H9 (cell line): ENCODE measurements at regions not wholly inside any gene's neighbourhood (a gene's known extent, or its start where the extent isn't known, plus 50 kb on each side); places are given as distances from the start of the nearest gene placed in this dataset.

ENCODE experiments used
- DNase-seq: peaks from one replicate; pipeline ENCODE4 v3.0.0-alpha.2; 2017
- H2AFZ ChIP-seq: one replicate; pipeline ENCODE4 v1.6.1; 2013; ENCODE audit warnings: mild to moderate bottlenecking, low read length, control low read depth, moderate library complexity
- H2AK5ac ChIP-seq: 2 replicates; pipeline ENCODE4 v1.6.1; 2013; ENCODE audit warnings: low read length, control low read depth, mixed read lengths; ENCODE audit not compliant: insufficient read length
- H2BK120ac ChIP-seq: one replicate; pipeline ENCODE4 v1.6.1; 2013; ENCODE audit warnings: low read depth, mild to moderate bottlenecking, low read length, control low read depth, inconsistent platforms; ENCODE audit not compliant: poor library complexity, severe bottlenecking
- H2BK12ac ChIP-seq: 2 replicates; pipeline ENCODE4 v1.6.1; 2013; ENCODE audit warnings: low read length, control low read depth, mixed read lengths, low read depth; ENCODE audit not compliant: insufficient read length
- H2BK15ac ChIP-seq: 2 replicates; pipeline ENCODE4 v1.6.1; 2013; ENCODE audit warnings: low read depth, low read length, control low read depth
- H2BK20ac ChIP-seq: one replicate; pipeline ENCODE4 v1.6.1; 2013; ENCODE audit warnings: low read depth, mild to moderate bottlenecking, low read length, control low read depth, inconsistent platforms; ENCODE audit not compliant: poor library complexity, severe bottlenecking
- H2BK5ac ChIP-seq: 2 replicates; pipeline ENCODE4 v1.6.1; 2013; ENCODE audit warnings: low read length, control low read depth, mixed read lengths; ENCODE audit not compliant: insufficient read length
- H3K14ac ChIP-seq: 2 replicates; pipeline ENCODE4 v1.6.1; 2013; ENCODE audit warnings: low read length, control low read depth; ENCODE audit not compliant: insufficient read depth
- H3K18ac ChIP-seq: 2 replicates; pipeline ENCODE4 v1.6.1; 2013; ENCODE audit warnings: low read depth, mild to moderate bottlenecking, mixed read lengths, low read length, control low read depth; ENCODE audit not compliant: insufficient read length
- H3K23ac ChIP-seq: 2 replicates; pipeline ENCODE4 v1.6.1; 2013; ENCODE audit warnings: low read length, control low read depth, mixed read lengths, low read depth; ENCODE audit not compliant: insufficient read length
- H3K23me2 ChIP-seq: 2 replicates; pipeline ENCODE4 v1.6.1; 2013; ENCODE audit warnings: low read depth, mild to moderate bottlenecking, mixed read lengths, low read length, control low read depth; ENCODE audit not compliant: insufficient read length, poor library complexity, severe bottlenecking
- H3K27ac ChIP-seq: 2 replicates; pipeline ENCODE4 v1.5.1; 2013; ENCODE audit warnings: low read length, control low read depth, mixed read lengths, low read depth; ENCODE audit not compliant: insufficient read length
- H3K27me3 ChIP-seq: 2 replicates; pipeline ENCODE4 v1.6.1; 2013; ENCODE audit warnings: low read length, control low read depth, inconsistent platforms; ENCODE audit not compliant: insufficient read depth
- H3K4ac ChIP-seq: 2 replicates; pipeline ENCODE4 v1.6.1; 2013; ENCODE audit warnings: low read depth, mild to moderate bottlenecking, control low read depth, inconsistent platforms, low read length, moderate library complexity
- H3K4me1 ChIP-seq: 2 replicates; pipeline ENCODE4 v1.6.1; 2013; ENCODE audit warnings: low read length, control low read depth, inconsistent platforms; ENCODE audit not compliant: insufficient read depth
- H3K4me2 ChIP-seq: 2 replicates; pipeline ENCODE4 v1.6.1; 2013; ENCODE audit warnings: low read length, control low read depth, mixed read lengths; ENCODE audit not compliant: insufficient read length, insufficient read depth
- H3K56ac ChIP-seq: 2 replicates; pipeline ENCODE4 v1.6.1; 2013; ENCODE audit warnings: low read depth, mild to moderate bottlenecking, mixed read lengths, low read length, control low read depth; ENCODE audit not compliant: insufficient read length
- H3K79me1 ChIP-seq: 2 replicates; pipeline ENCODE4 v1.6.1; 2013; ENCODE audit warnings: low read depth, mild to moderate bottlenecking, moderate library complexity, low read length, control low read depth, inconsistent platforms; ENCODE audit not compliant: insufficient read depth, poor library complexity, severe bottlenecking
- H3K79me2 ChIP-seq: 2 replicates; pipeline ENCODE4 v1.6.1; 2013; ENCODE audit warnings: low read length, control low read depth, inconsistent platforms; ENCODE audit not compliant: insufficient read depth
- H3K9ac ChIP-seq: 2 replicates; pipeline ENCODE4 v1.6.1; 2013; ENCODE audit warnings: low read length, control low read depth, mixed read lengths; ENCODE audit not compliant: insufficient read length; ENCODE audit errors: extremely low read depth
- H3K9me3 ChIP-seq: one replicate; pipeline ENCODE4 v1.6.1; 2013; ENCODE audit warnings: low read depth, low read length, inconsistent platforms; ENCODE audit not compliant: control insufficient read depth
- H3T11ph ChIP-seq: one replicate; pipeline ENCODE4 v1.6.1; 2013; ENCODE audit warnings: mild to moderate bottlenecking, low read length, control low read depth, inconsistent platforms
- H4K20me1 ChIP-seq: one replicate; pipeline ENCODE4 v1.6.1; 2013; ENCODE audit not compliant: control insufficient read depth, insufficient read length, insufficient read depth
- H4K5ac ChIP-seq: 2 replicates; pipeline ENCODE4 v1.6.1; 2013; ENCODE audit warnings: low read depth, mild to moderate bottlenecking, mixed read lengths, low read length, control low read depth; ENCODE audit not compliant: insufficient read length
- H4K8ac ChIP-seq: replicated peaks from 2 replicates; pipeline ENCODE4 v1.6.1; 2013; ENCODE audit warnings: low read length, control low read depth, mixed read lengths, low read depth; ENCODE audit not compliant: insufficient read length
- H4K91ac ChIP-seq: 2 replicates; pipeline ENCODE4 v1.6.1; 2013; ENCODE audit warnings: low read depth, mild to moderate bottlenecking, moderate library complexity, mixed read lengths, low read length, control low read depth; ENCODE audit not compliant: insufficient read length
- H3K27ac Mint-ChIP-seq, 3 experiments: 2 replicates in 2 of 3; 3 replicates in 1 of 3; pipeline ENCODE4 v1.8.0; 2020 to 2021; ENCODE audit warnings: mixed read lengths in 3 of 3, mild to moderate bottlenecking in 1 of 3, moderate library complexity in 1 of 3
- H3K27me3 Mint-ChIP-seq: 2 replicates; pipeline ENCODE4 v1.8.0; 2021; ENCODE audit warnings: low read depth, mild to moderate bottlenecking, moderate library complexity, mixed read lengths
- H3K36me3 Mint-ChIP-seq, 3 experiments: 2 replicates in 2 of 3; 3 replicates in 1 of 3; pipeline ENCODE4 v1.8.0; 2020 to 2021; ENCODE audit warnings: low read depth in 3 of 3, mixed read lengths in 3 of 3; ENCODE audit not compliant: insufficient read depth in 1 of 3
- H3K4me1 Mint-ChIP-seq, 2 experiments: 2 replicates each; pipeline ENCODE4 v1.8.0; 2020; ENCODE audit warnings: mixed read lengths in 2 of 2
- H3K4me3 Mint-ChIP-seq, 2 experiments: 2 replicates in 1 of 2; 3 replicates in 1 of 2; pipeline ENCODE4 v1.8.0; 2020 to 2021; ENCODE audit warnings: mild to moderate bottlenecking in 2 of 2, mixed read lengths in 2 of 2, moderate library complexity in 1 of 2
- H3K9me3 Mint-ChIP-seq, 2 experiments: 2 replicates in 1 of 2; 3 replicates in 1 of 2; pipeline ENCODE4 v1.8.0; 2020; ENCODE audit warnings: mild to moderate bottlenecking in 2 of 2, mixed read lengths in 2 of 2, moderate library complexity in 1 of 2
- WGBS: extraction: QIAGEN DNeasy Blood & Tissue Kit; methylation state at CpG from one replicate; pipeline ENCODE4 v1.1.7; 2013; ENCODE audit warnings: missing lambda C conversion rate, low lambda C conversion rate, mixed read lengths; ENCODE audit not compliant: insufficient read length; ENCODE audit errors: extremely low coverage; 5-methylcytosine and 5-hydroxymethylcytosine counted together
- TF ChIP-seq, protein P1 (sequence below): fragments of 200-600 bp; sonication (generic); conservative IDR thresholded peaks from 3 replicates; pipeline ENCODE4 v1.8.0; 2021; ENCODE audit warnings: antibody characterized with exemption, mild to moderate bottlenecking

DNA sequence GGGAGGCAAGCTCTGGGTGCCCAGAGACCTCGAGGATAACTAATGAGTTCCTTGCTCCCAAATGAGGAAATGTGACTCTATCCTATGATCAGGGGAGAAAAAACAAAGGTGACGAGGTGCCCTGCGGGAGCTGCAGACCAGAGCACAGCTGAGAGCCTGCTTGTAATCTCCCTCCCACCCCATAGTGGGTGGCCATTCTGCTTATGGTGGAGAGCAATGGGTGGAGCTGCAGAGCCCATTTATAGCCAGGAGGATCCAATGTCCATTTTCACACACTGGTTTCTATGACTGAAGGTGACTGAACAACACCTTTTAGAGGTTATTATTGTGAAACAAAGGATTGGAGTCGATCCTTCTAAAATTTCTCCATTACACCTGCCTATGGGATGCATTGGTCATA lies 153.3 kb downstream of the COL6A3 start:
- Histone ChIP-seq H3T11ph (no peak overlapping the region), H2BK120ac (no peak overlapping the region), H3K14ac (no peak overlapping the region), H2BK20ac (no peak overlapping the region), H3K27me3 (no peaks in the 10 kb centered on the region), H3K79me1 (no peaks in the 10 kb centered on the region), H4K91ac (no peak overlapping the region), H3K4me1 (no peaks in the 10 kb centered on the region), H3K23me2 (no peaks in the 10 kb centered on the region), H2BK15ac (no peak overlapping the region), H4K20me1 (no peaks in the 10 kb centered on the region), H2BK12ac (no peak overlapping the region), H4K8ac (no peak overlapping the region), H3K4ac (no peak overlapping the region), H3K4me2 (no peak overlapping the region), H3K27ac (no peak overlapping the region), H2BK5ac (no peak overlapping the region), H4K5ac (no peak overlapping the region), H2AFZ (no peak overlapping the region), H3K23ac (no peak overlapping the region), H3K9me3 (no peaks in the 10 kb centered on the region), H3K9ac (no peak overlapping the region), H3K56ac (no peak overlapping the region), H2AK5ac (no peak overlapping the region), H3K18ac (no peak overlapping the region), H3K79me2 (no peaks in the 10 kb centered on the region)
- no peak overlapping the region for H3K4me3 Mint-ChIP-seq
- peaks cover 4 to 14% of the 10 kb centered on the region in 2 experiments for H3K4me1 Mint-ChIP-seq
- no peak for DNase-seq
- WGBS, result no CpG with 5 or more reads among the region's 4 CpGs
- no peaks in the 10 kb centered on the region for H3K36me3 Mint-ChIP-seq
- no peaks in the 10 kb centered on the region for H3K9me3 Mint-ChIP-seq
- H3K27ac Mint-ChIP-seq, result no peak overlapping the region
- TF ChIP-seq, protein P1, sequence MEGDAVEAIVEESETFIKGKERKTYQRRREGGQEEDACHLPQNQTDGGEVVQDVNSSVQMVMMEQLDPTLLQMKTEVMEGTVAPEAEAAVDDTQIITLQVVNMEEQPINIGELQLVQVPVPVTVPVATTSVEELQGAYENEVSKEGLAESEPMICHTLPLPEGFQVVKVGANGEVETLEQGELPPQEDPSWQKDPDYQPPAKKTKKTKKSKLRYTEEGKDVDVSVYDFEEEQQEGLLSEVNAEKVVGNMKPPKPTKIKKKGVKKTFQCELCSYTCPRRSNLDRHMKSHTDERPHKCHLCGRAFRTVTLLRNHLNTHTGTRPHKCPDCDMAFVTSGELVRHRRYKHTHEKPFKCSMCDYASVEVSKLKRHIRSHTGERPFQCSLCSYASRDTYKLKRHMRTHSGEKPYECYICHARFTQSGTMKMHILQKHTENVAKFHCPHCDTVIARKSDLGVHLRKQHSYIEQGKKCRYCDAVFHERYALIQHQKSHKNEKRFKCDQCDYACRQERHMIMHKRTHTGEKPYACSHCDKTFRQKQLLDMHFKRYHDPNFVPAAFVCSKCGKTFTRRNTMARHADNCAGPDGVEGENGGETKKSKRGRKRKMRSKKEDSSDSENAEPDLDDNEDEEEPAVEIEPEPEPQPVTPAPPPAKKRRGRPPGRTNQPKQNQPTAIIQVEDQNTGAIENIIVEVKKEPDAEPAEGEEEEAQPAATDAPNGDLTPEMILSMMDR, result no peak
- H3K27me3 Mint-ChIP-seq, result no peaks in the 10 kb centered on the region; the same call in none of the 2 replicates
